ENCODE measurements at regions not wholly inside any gene's neighbourhood (a gene's known extent, or its start where the extent isn't known, plus 50 kb on each side); places are given as distances from the start of the nearest gene placed in this dataset.

DNA sequence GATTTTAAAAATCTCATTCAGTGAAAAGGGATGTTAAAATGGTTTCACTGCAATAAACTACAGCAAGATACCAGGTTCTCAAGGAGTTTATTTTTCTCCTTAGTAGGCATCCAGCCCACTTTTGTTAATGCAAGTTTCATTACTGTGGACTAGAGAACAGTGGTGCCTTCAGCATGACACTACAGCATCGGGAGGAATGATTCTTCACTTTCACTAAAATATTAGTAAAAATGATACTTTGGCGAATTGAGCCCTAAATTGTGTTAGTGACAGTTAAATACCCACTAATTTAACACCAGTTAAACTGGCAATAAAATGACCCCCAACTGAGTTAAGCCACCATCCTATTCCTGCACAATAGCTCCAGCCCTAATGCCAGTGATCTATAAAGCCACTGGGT lies 152.2 kb upstream of the MPDZ start:
- TF ChIP-seq TAF7 (tag; IDR thresholded peaks at IDR 0.05), result no peak
- no peak for TF ChIP-seq POU5F1 (IDR thresholded peaks at IDR 0.05; ENCODE audit: borderline replicate concordance, low read depth, low read length, partially characterized antibody)
- no peak for TF ChIP-seq PHF20 (IDR thresholded peaks at IDR 0.05; ENCODE audit: partially characterized antibody)
- no peak for TF ChIP-seq TRIM28 (IDR thresholded peaks at IDR 0.05)
- TF ChIP-seq, protein P1, sequence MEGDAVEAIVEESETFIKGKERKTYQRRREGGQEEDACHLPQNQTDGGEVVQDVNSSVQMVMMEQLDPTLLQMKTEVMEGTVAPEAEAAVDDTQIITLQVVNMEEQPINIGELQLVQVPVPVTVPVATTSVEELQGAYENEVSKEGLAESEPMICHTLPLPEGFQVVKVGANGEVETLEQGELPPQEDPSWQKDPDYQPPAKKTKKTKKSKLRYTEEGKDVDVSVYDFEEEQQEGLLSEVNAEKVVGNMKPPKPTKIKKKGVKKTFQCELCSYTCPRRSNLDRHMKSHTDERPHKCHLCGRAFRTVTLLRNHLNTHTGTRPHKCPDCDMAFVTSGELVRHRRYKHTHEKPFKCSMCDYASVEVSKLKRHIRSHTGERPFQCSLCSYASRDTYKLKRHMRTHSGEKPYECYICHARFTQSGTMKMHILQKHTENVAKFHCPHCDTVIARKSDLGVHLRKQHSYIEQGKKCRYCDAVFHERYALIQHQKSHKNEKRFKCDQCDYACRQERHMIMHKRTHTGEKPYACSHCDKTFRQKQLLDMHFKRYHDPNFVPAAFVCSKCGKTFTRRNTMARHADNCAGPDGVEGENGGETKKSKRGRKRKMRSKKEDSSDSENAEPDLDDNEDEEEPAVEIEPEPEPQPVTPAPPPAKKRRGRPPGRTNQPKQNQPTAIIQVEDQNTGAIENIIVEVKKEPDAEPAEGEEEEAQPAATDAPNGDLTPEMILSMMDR (IDR thresholded peaks at IDR 0.05 in 2 of 3, conservative IDR thresholded peaks at IDR 0.05 in 1 of 3; ENCODE audit: insufficient read depth in 2 of 3, low read depth in 1 of 3, low read length in 3 of 3), result no peak

All from K562 (cell line).